ENCODE measurements at regions not wholly inside any gene's neighbourhood (a gene's known extent, or its start where the extent isn't known, plus 50 kb on each side); places are given as distances from the start of the nearest gene placed in this dataset.

GRCh38 chr1:8136766-8137165 lies 110.7 kb upstream of the ERRFI1 start:
- 68 to 74% (median 74%) methylated on average over 5 of the region's 5 CpGs for WGBS, 3 donors
- peaks cover 22% of the 10 kb centered on the region for H3K4me1 ChIP-seq (ENCODE audit: insufficient read depth)
- DNase-seq, result no peak
- H3K27ac ChIP-seq, result peak overlapping the region; percentile 56 to 67
- no peaks in the 10 kb centered on the region for H3K27me3 ChIP-seq
- intact Hi-C loops (cut with DNase I), result loop anchor here in 3 of 4 donors (5.0 to 10.0 kb wide), 4 partner anchors 62 to 109 kb away; partner anchors contain the start of gene ERRFI1 (in 1 of the 3)
- no peak overlapping the region for H3K4me3 ChIP-seq
- no peaks in the 10 kb centered on the region for H3K9me3 ChIP-seq
- no peaks in the 10 kb centered on the region for H3K36me3 ChIP-seq
- TF ChIP-seq EP300 (IDR thresholded peaks at IDR 0.05) (no peak), POLR2A (IDR thresholded peaks at IDR 0.05) (no peak), CTCF (IDR thresholded peaks at IDR 0.05) (no peak)

- peaks cover 22% of the 10 kb centered on the region for H3K4me1 ChIP-seq (ENCODE audit: insufficient read depth)
- TF ChIP-seq EP300 (IDR thresholded peaks at IDR 0.05), result no peak
- no peak for TF ChIP-seq CTCF (IDR thresholded peaks at IDR 0.05)
- TF ChIP-seq POLR2A (IDR thresholded peaks at IDR 0.05), result no peak
- no peak overlapping the region for H3K4me3 ChIP-seq
- H3K27ac ChIP-seq, result peak overlapping the region in 1 of 2 donors; percentile 71
- WGBS, 3 donors, result 77 to 83% (median 77%) methylated on average over 7 of the region's 7 CpGs
- no peak for DNase-seq
- no peaks in the 10 kb centered on the region for H3K9me3 ChIP-seq
- no peaks in the 10 kb centered on the region for H3K27me3 ChIP-seq
- no peaks in the 10 kb centered on the region for H3K36me3 ChIP-seq
- intact Hi-C loops (cut with DNase I), result loop anchor here in 3 of 4 donors (5.0 to 10.0 kb wide), 4 partner anchors 60 to 108 kb away; partner anchors contain the start of gene ERRFI1 (in 1 of the 3)
These were observed 109.1 kb upstream of the ERRFI1 start for GRCh38 chr1:8135250-8135649.

GRCh38 chr1:8134546-8135235 lies 108.6 kb upstream of the ERRFI1 start:
- H3K4me1 ChIP-seq (ENCODE audit: insufficient read depth), result peaks cover 22% of the 10 kb centered on the region
- DNase-seq, result no peak

More at GRCh38 chr1:8134546-8135235, 108.6 kb upstream of the ERRFI1 start:
- intact Hi-C loops (cut with DNase I), result loop anchor here in 3 of 4 donors (5.0 to 10.0 kb wide), 4 partner anchors 60 to 107 kb away; partner anchors contain the start of gene ERRFI1 (in 1 of the 3)
- Histone ChIP-seq H3K36me3 (no peaks in the 10 kb centered on the region), H3K4me3 (no peak overlapping the region), H3K27me3 (no peaks in the 10 kb centered on the region), H3K27ac (peak overlapping the region; percentile 55 to 71), H3K9me3 (no peaks in the 10 kb centered on the region)
- 36 to 60% (median 41%) methylated on average over 14 of the region's 14 CpGs for WGBS, 3 donors
- TF ChIP-seq POLR2A (IDR thresholded peaks at IDR 0.05) (no peak), CTCF (IDR thresholded peaks at IDR 0.05) (no peak), EP300 (IDR thresholded peaks at IDR 0.05) (no peak)

All from ovary (tissue), 7 donors.